B cell (primary cell): ENCODE measurements at regions not wholly inside any gene's neighbourhood (a gene's known extent, or its start where the extent isn't known, plus 50 kb on each side); places are given as distances from the start of the nearest gene placed in this dataset.

Experiments used
- ATAC-seq: fragments of 200-7000 bp; cut with Tn5 transposase; one replicate; pipeline ENCODE4 v1.10.0; 2021; ENCODE audit warnings: low read depth, mild to moderate bottlenecking, moderate number of reproducible peaks, moderate library complexity
- CTCF ChIA-PET: fragments of 350-600 bp; sonication (Branson Sonifier 250); formaldehyde crosslinking; loops from one replicate; lab custom pipeline; 2021; ENCODE audit warnings: antibody characterized with exemption, inconsistent platforms; lab: Charles Lee
- POLR2A ChIA-PET: fragments of 350-600 bp; sonication (Branson Sonifier 250); formaldehyde crosslinking; loops from one replicate; lab custom pipeline; 2021; ENCODE audit warnings: antibody characterized with exemption; lab: Charles Lee
- DNase-seq: peaks from one replicate; pipeline ENCODE4 v3.0.0; 2013
- H2AFZ ChIP-seq: 2 replicates; pipeline ENCODE4 v1.6.1; 2012; ENCODE audit warnings: mild to moderate bottlenecking, low read depth, low read length; ENCODE audit not compliant: insufficient read depth, poor library complexity, severe bottlenecking
- H3K27ac ChIP-seq, 2 donors: 1 replicate in 1 of 2; 2 replicates in 1 of 2; pipeline ENCODE4 v1.5.1; 2012 to 2013; ENCODE audit warnings: low read length in 2 of 2, mild to moderate bottlenecking in 2 of 2, moderate library complexity in 1 of 2
- H3K27me3 ChIP-seq, 4 experiments: fragments of 200-600 bp in 1 of 4; sonication (generic) in 1 of 4; replicated peaks in 1 of 4; 1 replicate in 2 of 4; 2 replicates in 2 of 4; pipeline versions ENCODE4 v1.6.1 to v1.7.0; 2013 to 2016; ENCODE audit warnings: low read length in 3 of 4, mild to moderate bottlenecking in 2 of 4, mixed read lengths in 1 of 4, moderate library complexity in 1 of 4; ENCODE audit not compliant: insufficient read depth in 4 of 4, control insufficient read depth in 3 of 4; ENCODE audit errors: control extremely low read depth in 1 of 4
- H3K36me3 ChIP-seq, 2 experiments: replicated peaks in 1 of 2; 1 replicate in 1 of 2; 2 replicates in 1 of 2; pipeline versions ENCODE4 v1.6.1 to v1.7.1; 2013; ENCODE audit warnings: low read length in 1 of 2; ENCODE audit not compliant: insufficient read depth in 2 of 2, control insufficient read depth in 1 of 2; ENCODE audit errors: control extremely low read depth in 1 of 2, extremely low read depth in 1 of 2
- H3K4me1 ChIP-seq, 2 donors: fragments of 200-600 bp in 1 of 2; sonication (generic) in 1 of 2; 1 replicate in 1 of 2; 2 replicates in 1 of 2; pipeline versions ENCODE4 v1.5.1 to v1.6.1; 2013 to 2017; ENCODE audit warnings: low read length in 2 of 2; ENCODE audit not compliant: control insufficient read depth in 2 of 2, insufficient read depth in 2 of 2
- H3K4me2 ChIP-seq: replicated peaks from 2 replicates; pipeline ENCODE3; 2012; ENCODE audit warnings: mild to moderate bottlenecking, low read depth, low read length; ENCODE audit not compliant: poor library complexity, severe bottlenecking
- H3K4me3 ChIP-seq, 5 experiments: fragments of 200-600 bp in 1 of 5; sonication (generic) in 1 of 5; 1 replicate in 3 of 5; 2 replicates in 2 of 5; pipeline versions ENCODE4 v1.5.1 to v1.7.0; 2011 to 2016; ENCODE audit warnings: low read length in 4 of 5, mild to moderate bottlenecking in 4 of 5, low read depth in 2 of 5, control low read depth in 1 of 5, moderate library complexity in 1 of 5; ENCODE audit not compliant: insufficient read depth in 1 of 5; ENCODE audit errors: control extremely low read depth in 1 of 5, extremely low read depth in 1 of 5
- H3K79me2 ChIP-seq: fragments of 200-600 bp; sonication (generic); one replicate; pipeline ENCODE4 v1.6.0; 2016; ENCODE audit warnings: low read length; ENCODE audit not compliant: control insufficient read depth, insufficient read depth
- H3K9ac ChIP-seq: fragments of 200-600 bp; sonication (generic); 2 replicates; pipeline ENCODE4 v1.6.1; 2017; ENCODE audit warnings: mild to moderate bottlenecking, low read length, moderate library complexity
- H3K9me3 ChIP-seq, 3 donors: one replicate each; pipeline versions ENCODE4 v1.6.1 to v1.7.1; 2013; ENCODE audit warnings: low read length in 2 of 3; ENCODE audit not compliant: control insufficient read depth in 2 of 3, insufficient read depth in 1 of 3; ENCODE audit errors: control extremely low read depth in 1 of 3
- H4K20me1 ChIP-seq: 2 replicates; pipeline ENCODE4 v1.6.0; 2012; ENCODE audit warnings: mild to moderate bottlenecking, low read length; ENCODE audit not compliant: insufficient read depth, control insufficient read depth, poor library complexity, severe bottlenecking
- H3K27ac Mint-ChIP-seq: one replicate; pipeline ENCODE4 v1.8.0; 2021; ENCODE audit warnings: mixed read lengths
- H3K27me3 Mint-ChIP-seq: one replicate; pipeline ENCODE4 v1.8.0; 2021; ENCODE audit warnings: mixed read lengths
- H3K4me1 Mint-ChIP-seq: one replicate; pipeline ENCODE4 v1.8.0; 2021; ENCODE audit warnings: mixed read lengths
- H3K4me3 Mint-ChIP-seq: one replicate; pipeline ENCODE4 v1.8.0; 2021; ENCODE audit warnings: mixed read lengths
- H3K9me3 Mint-ChIP-seq: one replicate; pipeline ENCODE4 v1.8.0; 2022; ENCODE audit warnings: mixed read lengths; ENCODE audit not compliant: insufficient read depth
- CTCF ChIP-seq: fragments of 200-600 bp; IDR thresholded peaks from one replicate; pipeline ENCODE4 v1.8.0; 2022; ENCODE audit warnings: antibody characterized with exemption, mild to moderate bottlenecking
- EZH2 ChIP-seq: IDR thresholded peaks from 2 replicates; pipeline ENCODE4 v1.6.1; 2012; ENCODE audit warnings: borderline replicate concordance, low read depth, mild to moderate bottlenecking, moderate library complexity, low read length; ENCODE audit not compliant: insufficient read depth, poor library complexity, severe bottlenecking
- WGBS: methylation state at CpG from one replicate; pipeline ENCODE4 v1.1.5; 2013; ENCODE audit warnings: missing lambda C conversion rate; ENCODE audit not compliant: insufficient coverage; 5-methylcytosine and 5-hydroxymethylcytosine counted together
- intact Hi-C: fragments of 100-400 bp; cut with micrococcal nuclease; formaldehyde crosslinking; loops from one replicate; pipeline ENCODE4 v1.10.0; 2022

DNA sequence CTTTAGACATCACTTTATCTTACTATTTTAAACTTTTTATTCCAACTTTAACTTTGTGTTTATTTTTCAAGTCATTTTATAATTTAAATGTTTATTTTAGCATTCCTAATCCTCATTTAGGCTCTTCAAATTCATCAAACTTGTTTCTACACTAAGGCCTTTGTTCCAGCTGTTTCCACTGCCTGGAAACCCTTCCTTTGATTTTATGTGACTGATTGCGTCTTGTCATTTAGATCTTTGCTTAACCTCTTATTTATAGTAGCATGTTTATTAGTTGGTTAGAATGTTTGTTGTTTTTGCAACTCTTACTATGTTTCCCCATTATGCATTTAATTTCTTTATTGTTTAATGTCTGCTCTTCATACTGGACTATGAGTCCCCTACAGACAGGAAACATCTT, 132.0 kb downstream of the FAM181B start:
- Mint-ChIP-seq H3K4me1 (no peaks in the 10 kb centered on the region), H3K4me3 (no peak overlapping the region), H3K27ac (no peak overlapping the region), H3K9me3 (no peaks in the 10 kb centered on the region), H3K27me3 (peaks cover 4% of the 10 kb centered on the region)
- TF ChIP-seq EZH2 (no peak), CTCF (no peak)
- Histone ChIP-seq H3K9ac (no peak overlapping the region), H3K4me2 (no peak overlapping the region), H3K27ac (no peak overlapping the region), H3K27me3 (no peaks in the 10 kb centered on the region), H3K36me3 (no peaks in the 10 kb centered on the region), H3K9me3 (no peaks in the 10 kb centered on the region), H2AFZ (no peak overlapping the region), H4K20me1 (no peaks in the 10 kb centered on the region), H3K4me3 (no peak overlapping the region), H3K4me1 (no peaks in the 10 kb centered on the region), H3K79me2 (no peaks in the 10 kb centered on the region)
- ChIA-PET CTCF (no interaction called here), POLR2A (no interaction called here)
- DNase-seq (no peak), ATAC-seq (no peak)
- WGBS = no CpG with 5 or more reads among the region's 1 CpG
- intact Hi-C loops = no loop called here

DNA sequence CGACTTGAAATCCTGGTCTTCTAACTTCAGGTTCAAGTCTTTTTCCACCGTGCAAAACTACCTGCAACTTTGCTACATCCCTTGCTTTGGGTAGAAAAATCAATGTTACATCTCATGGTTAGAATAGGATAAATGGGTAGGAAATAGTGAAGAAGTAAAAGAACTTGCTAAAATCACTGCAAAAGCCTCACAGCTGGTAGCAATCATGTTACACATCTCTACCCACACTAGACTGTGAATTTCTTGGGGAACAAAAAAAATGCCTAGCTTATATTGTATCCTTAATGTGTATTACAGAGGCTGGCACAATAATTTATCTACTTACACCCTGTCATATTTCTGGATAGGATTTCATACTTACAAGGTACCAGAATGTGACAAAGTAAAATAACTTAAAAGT, 133.8 kb downstream of the FAM181B start:
- Mint-ChIP-seq H3K27me3 (peaks cover 4% of the 10 kb centered on the region), H3K27ac (no peak overlapping the region), H3K4me1 (no peaks in the 10 kb centered on the region), H3K4me3 (no peak overlapping the region), H3K9me3 (no peaks in the 10 kb centered on the region)
- no CpG with 5 or more reads among the region's 2 CpGs for WGBS
- intact Hi-C loops = no loop called here
- Histone ChIP-seq H3K27me3 (no peaks in the 10 kb centered on the region), H4K20me1 (no peaks in the 10 kb centered on the region), H3K9me3 (no peaks in the 10 kb centered on the region), H2AFZ (no peak overlapping the region), H3K79me2 (no peaks in the 10 kb centered on the region), H3K4me1 (no peaks in the 10 kb centered on the region), H3K4me2 (no peak overlapping the region), H3K9ac (no peak overlapping the region), H3K4me3 (no peak overlapping the region), H3K36me3 (no peaks in the 10 kb centered on the region), H3K27ac (no peak overlapping the region)
- TF ChIP-seq EZH2 (no peak), CTCF (no peak)
- ChIA-PET POLR2A (no interaction called here), CTCF (no interaction called here)
- DNase-seq (no peak), ATAC-seq (no peak)
